ENCODE measurements at regions not wholly inside any gene's neighbourhood (a gene's known extent, or its start where the extent isn't known, plus 50 kb on each side); places are given as distances from the start of the nearest gene placed in this dataset.

DNA sequence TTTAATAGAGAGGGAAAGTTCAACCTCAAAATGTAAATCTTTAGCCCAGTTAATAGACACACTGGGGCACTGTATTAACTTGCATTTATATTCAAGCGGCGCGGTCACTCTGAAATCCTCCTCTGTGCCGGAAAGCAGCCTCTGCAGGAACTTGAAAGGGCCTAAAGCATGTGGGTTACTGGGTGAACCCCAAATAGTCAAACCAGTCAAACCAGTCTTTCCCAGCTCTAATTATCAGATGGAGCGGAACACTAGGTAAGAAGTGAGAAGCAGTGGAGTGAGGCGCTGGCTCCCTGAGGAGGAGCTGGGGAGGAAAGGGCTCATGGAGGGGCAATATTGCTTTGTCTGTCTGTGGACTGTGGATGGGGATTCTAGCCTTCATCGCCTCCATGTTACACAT lies 531.3 kb downstream of the QKI start:
- no peak for TF ChIP-seq YY1 (IDR thresholded peaks at IDR 0.05; ENCODE audit: low read depth)
- no peak for TF ChIP-seq FOXM1 (IDR thresholded peaks at IDR 0.05; ENCODE audit: borderline replicate concordance, low read depth)
- no peak for TF ChIP-seq EP300 (IDR thresholded peaks at IDR 0.05; ENCODE audit: borderline replicate concordance)
- TF ChIP-seq, protein P1, sequence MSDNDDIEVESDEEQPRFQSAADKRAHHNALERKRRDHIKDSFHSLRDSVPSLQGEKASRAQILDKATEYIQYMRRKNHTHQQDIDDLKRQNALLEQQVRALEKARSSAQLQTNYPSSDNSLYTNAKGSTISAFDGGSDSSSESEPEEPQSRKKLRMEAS (IDR thresholded peaks at IDR 0.05) = peak; percentile 45
- no peak for TF ChIP-seq TAF1 (IDR thresholded peaks at IDR 0.05; ENCODE audit: low read depth)
- no peak for TF ChIP-seq TEAD4 (IDR thresholded peaks at IDR 0.05)
- no peak for TF ChIP-seq CEBPB (IDR thresholded peaks at IDR 0.05)
- no peak for TF ChIP-seq EGR1 (IDR thresholded peaks at IDR 0.05)
- TF ChIP-seq RAD21 (IDR thresholded peaks at IDR 0.05; ENCODE audit: low read depth) = no peak
- TF ChIP-seq, protein P2, sequence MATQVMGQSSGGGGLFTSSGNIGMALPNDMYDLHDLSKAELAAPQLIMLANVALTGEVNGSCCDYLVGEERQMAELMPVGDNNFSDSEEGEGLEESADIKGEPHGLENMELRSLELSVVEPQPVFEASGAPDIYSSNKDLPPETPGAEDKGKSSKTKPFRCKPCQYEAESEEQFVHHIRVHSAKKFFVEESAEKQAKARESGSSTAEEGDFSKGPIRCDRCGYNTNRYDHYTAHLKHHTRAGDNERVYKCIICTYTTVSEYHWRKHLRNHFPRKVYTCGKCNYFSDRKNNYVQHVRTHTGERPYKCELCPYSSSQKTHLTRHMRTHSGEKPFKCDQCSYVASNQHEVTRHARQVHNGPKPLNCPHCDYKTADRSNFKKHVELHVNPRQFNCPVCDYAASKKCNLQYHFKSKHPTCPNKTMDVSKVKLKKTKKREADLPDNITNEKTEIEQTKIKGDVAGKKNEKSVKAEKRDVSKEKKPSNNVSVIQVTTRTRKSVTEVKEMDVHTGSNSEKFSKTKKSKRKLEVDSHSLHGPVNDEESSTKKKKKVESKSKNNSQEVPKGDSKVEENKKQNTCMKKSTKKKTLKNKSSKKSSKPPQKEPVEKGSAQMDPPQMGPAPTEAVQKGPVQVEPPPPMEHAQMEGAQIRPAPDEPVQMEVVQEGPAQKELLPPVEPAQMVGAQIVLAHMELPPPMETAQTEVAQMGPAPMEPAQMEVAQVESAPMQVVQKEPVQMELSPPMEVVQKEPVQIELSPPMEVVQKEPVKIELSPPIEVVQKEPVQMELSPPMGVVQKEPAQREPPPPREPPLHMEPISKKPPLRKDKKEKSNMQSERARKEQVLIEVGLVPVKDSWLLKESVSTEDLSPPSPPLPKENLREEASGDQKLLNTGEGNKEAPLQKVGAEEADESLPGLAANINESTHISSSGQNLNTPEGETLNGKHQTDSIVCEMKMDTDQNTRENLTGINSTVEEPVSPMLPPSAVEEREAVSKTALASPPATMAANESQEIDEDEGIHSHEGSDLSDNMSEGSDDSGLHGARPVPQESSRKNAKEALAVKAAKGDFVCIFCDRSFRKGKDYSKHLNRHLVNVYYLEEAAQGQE (IDR thresholded peaks at IDR 0.05; ENCODE audit: low read depth) = no peak
- no peak for TF ChIP-seq NFIC (IDR thresholded peaks at IDR 0.05)
- TF ChIP-seq CREB1 (IDR thresholded peaks at IDR 0.05; ENCODE audit: low read depth) = no peak
